DMS53 treated with DMSO at 0.1 percent for 48 hours (cell line): ENCODE measurements at regions not wholly inside any gene's neighbourhood (a gene's known extent, or its start where the extent isn't known, plus 50 kb on each side); places are given as distances from the start of the nearest gene placed in this dataset.
A peak's percentile ranks its signal among the peaks of the same experiment; 100 is the strongest.

ENCODE experiments used
- DNase-seq: peaks from one replicate; lab custom pipeline; 2025; ENCODE audit not compliant: unreplicated experiment; lab: John Stamatoyannopoulos, UW

DNA sequence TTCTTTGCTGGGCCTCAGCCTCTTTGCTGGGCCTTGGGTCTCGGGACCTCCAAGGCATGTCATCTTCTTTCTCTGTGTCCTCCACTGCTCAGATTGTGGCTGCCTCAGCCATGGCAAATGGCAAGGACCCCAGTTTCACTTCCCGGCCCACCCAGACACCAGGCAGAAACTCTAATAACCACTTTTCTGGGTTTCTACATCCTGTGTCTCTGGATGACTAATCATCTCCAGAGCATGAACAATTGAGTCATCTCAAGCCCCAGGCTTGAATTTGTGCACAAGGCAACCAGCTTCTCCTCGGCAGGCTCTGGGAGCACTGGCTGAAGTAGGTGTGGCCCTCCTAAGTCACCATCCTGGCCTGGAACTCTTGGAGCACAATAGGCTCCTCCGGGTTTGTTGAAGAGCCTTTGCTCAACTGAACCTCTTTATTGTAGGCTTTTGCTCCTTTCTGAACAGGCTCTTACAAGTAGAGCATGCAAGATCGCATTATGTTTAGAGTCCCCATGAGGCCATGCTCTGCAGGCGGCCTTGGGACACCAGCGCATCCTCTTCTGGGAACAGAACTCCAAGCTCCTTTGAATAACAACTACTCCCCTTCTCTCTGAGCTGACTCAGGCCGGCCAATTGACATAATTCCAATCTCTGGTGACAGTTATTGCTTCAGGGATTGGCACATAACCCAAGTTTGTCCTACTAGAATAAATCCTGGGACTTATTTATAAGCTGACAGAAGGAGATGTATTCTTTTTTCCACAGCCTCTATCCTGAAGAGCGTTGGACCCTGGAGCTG, 218.1 kb downstream of the WDR11 start:
- DNase-seq = no peak

DNA sequence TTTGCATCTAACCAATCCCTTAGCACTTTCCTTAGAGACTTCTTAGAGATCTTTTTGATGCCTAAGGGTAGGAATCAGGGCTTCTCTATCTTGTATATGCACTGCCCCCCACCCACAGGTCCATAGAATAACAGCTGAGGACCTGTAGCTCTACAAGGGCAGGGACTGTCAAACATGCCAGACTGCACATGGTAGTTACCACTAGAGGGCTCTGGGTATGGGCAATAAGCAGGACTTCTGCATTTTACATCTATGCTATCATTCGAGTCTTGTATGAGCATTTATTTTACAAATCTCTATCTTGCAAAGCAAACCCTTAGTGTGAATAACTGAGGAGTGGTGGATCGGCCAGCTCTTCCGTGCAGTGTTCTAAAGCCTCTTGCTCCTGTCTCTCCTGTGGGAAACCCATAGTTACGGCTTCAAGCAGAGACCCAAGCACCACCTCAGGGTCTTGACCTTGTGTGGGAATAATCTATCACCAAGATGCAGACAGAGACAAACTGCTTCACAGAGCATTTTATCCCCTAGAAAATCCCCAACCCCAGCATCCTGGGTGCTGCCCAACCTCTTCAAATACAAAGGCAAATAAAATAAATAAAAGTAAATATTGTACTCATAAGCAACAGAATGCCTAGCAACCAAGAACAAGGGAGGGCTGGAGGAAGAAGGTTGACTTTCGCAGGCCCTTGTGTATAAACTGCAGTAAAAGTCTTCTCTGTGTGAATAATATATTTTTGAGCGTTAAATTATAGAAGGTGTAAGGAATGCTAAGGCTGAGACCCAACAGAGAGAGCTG, 219.3 kb downstream of the WDR11 start:
- DNase-seq = peak; percentile 26

DNA sequence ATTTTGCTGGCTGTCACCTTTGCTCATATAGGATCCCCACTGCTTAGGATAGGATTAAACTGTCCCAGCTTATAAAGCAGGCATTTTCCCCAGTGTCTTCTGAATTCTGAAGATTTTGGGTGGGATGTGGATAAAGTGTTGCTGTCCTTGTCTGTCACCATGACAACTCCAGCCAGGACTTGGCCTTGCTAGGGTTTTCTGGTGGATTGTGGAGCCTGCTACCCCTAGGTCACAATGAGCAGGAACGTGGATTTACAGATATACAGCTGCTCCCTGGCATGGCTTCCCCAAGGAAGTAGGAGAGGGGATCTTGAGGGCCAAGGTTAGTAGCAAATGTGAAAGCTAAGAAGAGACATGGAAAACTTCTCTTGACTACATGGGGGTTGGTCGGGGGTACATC, 220.7 kb downstream of the WDR11 start:
- no peak for DNase-seq

DNA sequence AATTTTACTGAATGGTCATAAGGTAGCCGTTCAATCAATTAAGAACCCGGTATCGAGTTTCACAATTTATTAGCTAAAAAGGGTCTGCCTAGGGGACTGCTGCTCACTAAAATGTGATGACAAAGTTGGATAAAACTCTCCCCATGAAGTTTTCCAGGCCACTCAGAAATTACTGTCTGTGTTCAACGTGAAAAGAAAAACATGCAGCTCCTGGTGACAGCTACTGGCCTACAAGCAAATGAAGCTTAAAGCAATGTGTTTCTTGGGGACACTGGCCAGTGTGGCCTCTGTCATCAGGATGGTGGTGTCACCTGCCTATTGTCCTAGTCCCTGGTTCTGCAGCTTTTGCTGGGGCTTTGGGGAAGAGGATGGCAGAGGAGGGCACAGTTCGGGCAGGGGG, 222.6 kb downstream of the WDR11 start:
- DNase-seq = no peak

DNA sequence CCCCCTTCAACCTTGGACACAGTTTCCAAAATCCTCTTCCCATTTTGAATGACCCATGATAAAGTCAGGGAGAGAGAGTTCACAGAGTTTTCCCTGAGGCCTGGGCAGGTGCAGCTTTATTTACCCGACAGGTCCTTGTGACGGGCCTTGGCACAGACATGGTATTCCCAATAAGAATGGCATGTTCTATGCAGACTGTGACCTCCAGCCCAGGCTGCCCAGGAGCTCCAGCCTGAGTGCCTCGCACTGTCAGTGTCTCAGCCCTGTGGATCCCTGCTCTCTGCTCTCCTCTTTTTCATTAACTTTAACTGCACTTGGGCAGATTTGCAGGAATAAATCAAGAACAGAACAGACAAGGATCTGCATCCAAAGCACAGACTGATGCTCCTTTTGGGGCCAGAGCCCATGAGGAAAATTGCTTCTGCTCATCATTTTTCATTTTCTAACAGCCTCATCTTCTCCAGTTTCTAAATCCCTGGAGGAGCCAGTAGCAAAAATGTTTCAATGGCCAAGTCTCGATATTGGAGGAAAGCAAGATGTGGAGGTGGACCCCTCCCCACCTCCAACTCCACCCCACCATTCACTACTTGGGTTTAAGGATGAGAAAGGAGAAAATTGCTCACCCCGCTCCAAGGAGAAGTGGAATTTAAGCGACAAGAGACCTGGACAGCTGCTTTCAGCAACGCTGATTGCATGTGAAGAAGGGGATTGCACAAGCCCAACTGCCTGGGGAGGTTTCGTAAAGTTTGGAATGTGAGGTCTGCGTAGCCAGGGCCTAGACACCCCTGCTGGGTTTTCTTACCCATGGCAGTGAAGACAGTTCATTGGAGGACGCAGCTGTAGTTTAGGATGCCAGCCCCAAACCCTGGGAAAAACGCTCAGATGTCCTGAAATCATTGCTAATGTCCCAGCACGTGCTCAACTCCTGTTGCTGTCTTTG, 225.9 kb downstream of the WDR11 start:
- no peak for DNase-seq

DNA sequence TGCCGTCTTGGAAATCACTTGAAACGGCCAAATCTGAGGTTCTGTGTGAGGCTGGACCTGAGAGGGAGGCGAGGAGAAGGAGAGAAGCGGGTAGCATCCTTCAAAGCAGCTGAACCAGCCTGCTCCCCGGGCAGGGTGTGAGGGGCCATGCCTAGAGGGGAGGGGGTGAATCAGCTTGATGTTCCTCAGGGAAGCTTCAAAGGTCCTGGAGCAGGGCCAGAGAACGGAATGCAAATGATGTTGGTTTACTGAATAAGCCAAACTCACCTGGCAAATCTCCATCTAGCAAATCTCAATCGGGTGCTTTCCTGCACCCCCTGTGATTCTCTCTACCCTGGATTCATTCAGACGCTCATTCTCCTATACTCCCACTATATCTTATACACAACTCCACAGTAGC, 226.9 kb downstream of the WDR11 start:
- DNase-seq = no peak

DNA sequence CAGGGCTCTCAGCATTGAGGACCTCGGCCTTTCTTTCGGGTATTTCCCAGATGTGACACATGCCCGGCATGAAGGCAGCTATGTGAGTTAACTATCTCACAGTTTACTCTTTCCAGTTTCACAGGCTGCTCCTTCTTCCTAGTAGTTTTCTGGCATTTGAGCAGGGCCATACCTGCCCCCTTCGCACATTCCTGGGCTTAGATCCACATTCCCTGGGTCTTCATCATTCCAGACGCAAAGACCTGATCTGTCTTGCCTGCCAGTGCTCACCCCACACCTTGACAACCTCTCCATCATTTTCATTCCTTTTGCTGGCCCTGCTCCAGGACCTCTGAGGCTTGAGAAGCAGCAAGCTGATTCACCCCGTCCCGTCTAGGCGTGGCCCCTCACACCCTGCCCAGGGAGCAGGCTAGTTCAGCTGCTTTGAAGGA, 227.5 kb downstream of the WDR11 start:
- DNase-seq = no peak

DNA sequence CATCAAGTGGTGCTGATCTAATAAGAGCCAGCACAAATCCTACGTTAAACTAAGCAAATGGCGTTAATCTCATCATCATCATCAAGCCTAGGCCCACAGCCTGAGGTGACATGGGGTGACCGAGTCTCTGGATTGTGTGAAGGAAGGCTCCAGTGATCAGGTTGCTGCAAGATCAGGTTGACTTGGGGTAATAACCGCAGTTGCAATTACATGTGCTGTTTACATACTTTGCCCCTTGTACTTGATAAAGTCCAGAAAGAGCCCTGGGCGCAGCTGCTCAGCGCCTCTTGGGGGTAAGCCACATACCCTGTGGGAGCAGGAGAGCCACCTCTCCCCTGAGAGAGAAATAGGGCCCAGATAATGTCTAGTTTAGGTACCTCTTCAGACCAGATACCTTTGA, 228.1 kb downstream of the WDR11 start:
- no peak for DNase-seq

DNA sequence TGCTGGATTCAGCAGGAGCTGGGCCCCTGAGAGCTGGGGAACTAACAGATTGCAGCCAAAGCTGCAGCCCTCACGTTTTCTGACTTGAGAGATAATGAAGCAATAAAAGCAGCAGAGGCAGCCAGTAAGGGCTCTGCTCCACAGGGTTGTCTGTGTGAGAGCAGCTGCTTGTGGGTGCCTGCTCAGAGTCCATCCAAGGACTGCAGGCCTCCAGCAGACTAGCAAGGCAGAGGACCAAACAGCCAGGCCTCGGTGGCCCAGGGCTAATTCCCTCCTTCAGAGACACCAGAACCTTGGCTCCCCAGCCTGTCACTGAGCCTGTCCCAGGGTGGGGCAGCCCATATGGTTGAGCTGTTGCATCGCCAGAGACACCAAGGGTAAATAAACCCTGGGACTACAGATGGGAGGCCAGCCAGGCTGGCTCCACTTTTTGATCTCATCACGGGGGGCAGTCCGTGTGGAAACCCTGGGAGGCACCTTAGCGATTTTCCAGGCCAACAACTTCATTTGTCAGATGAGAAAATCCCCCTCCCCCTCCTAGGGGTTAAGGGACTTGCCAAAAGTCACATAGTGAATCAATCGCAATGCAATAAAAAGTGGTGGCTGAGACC, 229.2 kb downstream of the WDR11 start:
- no peak for DNase-seq

DNA sequence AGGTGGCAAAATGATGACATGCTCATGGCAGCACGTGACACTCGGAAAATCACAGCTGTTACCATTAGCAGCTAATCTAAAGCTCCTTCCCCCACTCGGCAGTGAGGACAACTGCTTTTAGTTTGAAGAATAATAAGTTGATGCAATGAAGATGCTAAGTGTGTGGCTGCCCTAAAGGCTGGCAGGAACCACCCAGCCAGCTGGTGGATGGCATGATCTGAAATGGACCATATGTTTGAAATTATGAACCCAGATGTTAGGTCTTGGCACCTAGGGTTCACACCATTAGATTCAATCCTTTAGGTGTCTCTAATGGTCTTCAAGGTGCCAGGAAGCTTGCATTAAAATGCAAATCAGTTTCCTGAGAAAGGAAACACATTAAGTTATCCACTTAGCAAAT, 230.1 kb downstream of the WDR11 start:
- no peak for DNase-seq

DNA sequence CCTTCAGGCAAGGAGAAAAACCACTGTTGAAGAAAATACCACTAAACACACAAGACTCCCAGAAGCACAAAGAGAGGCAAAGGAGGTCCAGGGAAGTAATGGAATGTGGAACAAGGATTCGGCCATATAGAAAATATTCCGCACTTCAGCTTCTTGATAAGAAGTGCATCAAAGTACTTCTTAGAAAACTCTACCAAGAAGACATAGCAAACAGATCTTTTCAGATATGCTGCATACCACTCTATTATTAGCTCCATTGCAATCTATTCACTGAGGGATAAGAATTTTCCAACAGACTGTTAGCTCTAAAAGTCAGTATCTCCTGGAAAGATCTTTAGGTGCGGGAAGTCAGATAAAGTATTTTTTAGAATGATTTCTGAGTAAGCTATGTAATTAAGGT, 231.8 kb downstream of the WDR11 start:
- no peak for DNase-seq

DNA sequence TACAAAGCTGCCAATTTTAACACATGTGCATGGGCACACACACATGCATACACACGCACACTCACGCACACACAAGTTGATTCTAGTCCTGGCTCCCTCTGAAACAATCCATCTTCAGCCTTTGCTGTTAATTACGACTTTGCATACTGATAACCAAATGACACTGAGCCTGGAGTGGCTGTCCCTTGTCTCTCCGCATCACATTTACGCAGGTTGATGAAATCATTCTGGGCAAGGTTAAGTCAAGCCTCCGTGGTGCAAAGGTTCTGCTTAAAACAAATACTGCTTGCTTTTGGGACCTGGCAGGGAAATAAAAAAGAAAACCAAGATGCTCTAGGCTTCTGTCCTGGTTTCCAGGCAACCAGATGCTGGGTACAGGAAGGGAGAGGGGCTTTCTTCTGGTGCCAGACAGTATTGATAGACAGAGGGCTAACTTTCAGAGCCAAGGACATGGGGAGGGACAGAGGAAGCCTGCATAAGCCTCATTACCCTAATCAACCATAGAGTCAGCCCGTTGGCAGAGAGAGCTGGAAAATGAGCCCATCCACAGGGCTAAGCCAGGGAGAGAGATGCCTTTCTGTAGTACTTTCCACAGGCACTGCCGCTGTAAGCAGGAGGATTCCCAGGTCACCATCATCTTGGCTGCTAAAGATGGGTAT, 233.0 kb downstream of the WDR11 start:
- DNase-seq = no peak

DNA sequence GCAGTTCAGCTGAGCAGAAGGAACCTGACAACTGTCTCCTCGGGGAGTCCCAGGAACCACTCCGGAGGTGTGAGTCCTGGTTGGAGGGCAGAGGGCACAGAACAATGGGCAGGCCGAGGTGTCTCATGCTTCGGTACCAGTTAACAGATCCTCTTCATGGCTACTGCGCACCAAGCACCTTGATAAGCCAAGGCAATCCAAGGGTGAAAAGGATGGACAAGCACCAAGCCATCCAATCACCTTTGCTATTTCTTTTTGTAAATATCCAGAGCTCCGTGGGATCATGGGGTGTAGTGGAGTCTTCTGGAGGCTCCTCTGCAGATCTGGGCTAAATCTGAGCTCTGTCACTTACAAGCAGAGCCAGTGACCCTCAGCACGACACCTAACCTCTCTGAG, 233.5 kb downstream of the WDR11 start:
- no peak for DNase-seq

DNA sequence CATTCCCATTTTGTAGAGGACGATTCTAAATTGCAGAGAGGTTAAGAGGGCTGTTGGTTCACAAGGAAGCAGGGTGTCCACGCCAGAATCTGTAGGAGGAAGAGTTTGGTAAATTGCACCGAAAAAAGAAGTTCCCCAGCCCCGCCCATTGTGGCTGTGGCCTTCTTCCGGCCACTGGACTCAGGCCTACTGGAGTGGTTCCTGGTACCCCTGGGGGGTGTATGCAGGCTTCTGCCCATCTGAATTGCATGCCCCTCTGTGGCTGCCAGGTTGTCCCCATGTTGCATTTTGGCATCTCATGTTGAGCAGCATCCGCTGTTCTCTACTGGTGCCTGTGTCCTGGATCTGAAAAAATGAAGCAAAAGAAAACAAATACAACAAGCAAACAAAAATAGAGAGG, 234.2 kb downstream of the WDR11 start:
- no peak for DNase-seq

DNA sequence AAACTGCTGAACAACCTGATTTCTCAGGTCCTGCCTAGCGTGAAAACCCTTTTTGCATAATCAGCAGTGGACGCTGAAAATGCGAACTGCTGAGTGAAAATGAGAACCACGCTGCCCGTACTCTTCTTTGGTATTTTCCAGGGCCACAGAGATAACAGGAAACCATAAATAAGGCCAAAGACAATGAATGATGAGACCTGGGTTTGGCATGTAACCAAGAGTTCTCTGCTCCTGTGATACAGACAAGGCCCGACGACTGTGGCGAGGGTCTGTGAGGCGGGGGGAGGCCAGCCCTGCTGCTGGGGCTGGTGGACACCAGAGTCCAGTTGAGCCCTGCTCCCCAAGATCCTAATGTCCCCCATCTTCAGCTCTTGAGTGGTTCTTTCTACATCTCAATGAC, 236.0 kb downstream of the WDR11 start:
- DNase-seq = no peak

DNA sequence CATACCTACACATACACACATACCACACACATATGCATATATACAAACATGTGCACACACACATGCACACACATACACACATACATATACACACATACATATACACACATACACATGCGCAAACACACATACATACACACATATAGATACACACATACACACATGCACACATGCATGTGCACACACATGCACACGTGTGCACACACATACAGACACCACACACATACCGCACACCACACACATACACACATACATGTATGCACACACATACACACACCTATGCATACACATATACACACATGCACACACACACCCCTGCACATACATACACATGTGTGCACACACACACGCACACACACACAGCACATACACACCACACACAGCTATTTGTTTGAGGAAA, 236.5 kb downstream of the WDR11 start:
- no peak for DNase-seq

DNA sequence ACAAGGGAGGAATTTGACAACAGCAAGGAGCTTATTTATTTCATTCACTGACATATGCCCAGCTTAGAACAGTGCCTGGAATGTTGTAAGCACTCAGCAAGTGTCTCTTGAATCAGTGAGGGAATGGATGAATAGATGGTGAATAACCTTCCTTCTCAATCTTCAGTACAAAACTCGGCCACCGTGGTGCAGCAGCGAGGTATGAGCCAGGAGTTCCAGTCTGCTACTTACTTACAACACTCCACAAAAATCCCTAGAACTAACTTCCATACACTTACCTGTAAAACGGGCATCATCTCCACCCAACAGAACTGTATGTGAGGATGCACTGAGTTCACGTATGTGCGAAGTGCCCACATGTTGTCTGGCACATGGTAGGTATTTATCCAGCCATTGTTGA, 237.4 kb downstream of the WDR11 start:
- no peak for DNase-seq

DNA sequence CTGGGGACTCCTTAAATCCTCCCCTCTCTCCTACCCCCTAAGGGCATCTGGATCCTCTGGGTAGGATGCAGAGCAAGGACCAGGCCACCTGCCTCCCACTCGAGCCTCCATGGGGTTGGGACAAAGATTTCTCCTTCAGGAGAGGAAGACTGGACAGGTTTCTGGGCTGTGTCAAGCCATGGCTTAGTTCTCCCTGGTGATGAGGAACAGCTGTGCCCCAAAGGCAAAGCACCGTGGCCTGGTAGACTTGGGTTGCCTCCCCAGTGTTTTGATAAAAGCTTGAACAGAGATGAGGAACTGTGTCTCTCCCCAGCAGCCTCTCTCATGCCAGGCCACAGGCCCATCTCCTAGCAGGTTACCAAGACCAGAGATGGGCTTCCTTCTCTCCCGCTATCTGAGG, 238.3 kb downstream of the WDR11 start:
- no peak for DNase-seq

DNA sequence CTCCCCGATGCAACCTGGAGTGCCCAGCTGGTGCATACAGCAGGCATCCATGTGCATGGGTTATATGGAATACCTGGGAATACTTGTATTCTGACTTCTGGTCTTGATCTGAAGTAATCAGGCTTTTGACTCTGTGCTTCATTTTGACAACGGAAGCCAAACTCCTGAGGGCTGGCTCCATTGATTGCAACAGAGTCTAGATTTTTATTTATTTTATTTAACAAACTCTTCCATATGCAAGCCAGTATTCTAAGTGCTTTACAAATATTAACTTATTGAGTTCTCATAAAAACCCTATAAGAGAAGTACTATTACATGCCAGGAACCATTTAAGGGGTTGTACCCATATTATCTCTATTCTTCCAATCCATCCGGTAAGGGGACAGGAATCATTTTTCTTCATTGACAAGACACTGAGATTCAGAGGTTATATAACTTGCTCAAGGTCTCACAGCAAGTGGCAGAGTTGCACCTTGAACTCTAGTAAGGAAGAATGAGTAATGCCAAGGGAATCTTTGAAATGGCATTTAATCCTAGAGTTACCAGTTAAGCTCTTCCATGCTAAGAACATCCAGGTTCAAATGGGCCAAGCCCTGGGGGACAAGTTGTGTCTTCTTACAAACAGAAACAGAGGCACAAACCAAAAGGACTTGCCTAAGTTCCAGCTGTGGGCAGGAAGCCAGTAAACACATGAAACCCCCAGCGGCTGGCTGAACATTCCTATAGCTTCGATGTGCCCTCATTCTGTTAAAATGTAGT, 241.0 kb downstream of the WDR11 start:
- no peak for DNase-seq

DNA sequence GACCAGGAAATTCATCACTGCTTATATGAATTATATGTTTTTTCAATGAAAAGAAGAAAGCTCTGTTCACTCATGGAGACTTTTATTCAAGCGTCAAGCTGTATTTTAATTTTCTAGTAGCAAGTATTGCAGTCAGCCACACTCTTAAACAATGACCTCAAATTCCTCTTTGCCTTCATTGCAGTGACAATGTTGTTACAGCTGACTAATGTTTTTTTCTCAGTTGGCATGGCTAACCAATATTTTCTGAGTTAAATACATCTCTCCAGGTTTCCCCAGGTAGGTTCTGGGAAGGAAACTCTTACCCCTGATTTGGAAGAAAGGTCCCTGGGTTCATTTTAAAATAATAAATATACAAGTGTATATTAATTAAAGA, 241.5 kb downstream of the WDR11 start:
- no peak for DNase-seq
